ENCODE measurements at regions not wholly inside any gene's neighbourhood (a gene's known extent, or its start where the extent isn't known, plus 50 kb on each side); places are given as distances from the start of the nearest gene placed in this dataset.
"Not testable (repeated sequence)": the region's sequence is repeated elsewhere in the genome, so short reads cannot be mapped to it uniquely, and the experiment has no call there.

DNA sequence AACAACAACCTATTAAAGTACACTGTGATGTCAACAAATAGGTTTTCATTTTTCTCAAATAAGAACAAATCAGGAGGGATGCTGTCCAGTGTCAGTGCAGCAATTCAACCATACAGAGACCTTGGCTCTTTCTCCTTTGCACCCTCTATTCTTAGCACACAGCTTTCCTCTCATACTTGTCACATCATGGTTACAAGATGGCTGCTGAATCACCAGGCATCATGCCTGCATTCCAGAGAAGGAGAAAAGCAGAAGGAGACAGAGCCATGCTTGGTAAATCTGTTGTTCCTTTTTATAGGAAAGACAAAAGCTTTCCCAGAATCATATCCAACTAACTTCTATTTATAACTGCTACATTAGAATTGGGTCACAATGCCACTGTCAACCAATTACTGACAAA lies 124.7 kb upstream of the VLDLR start:
- DNase-seq (ENCODE audit: low spot score), result no peak

- DNase-seq (ENCODE audit: low spot score), result no peak
Measured at GRCh38 chr9:2497666-2498400, 123.8 kb upstream of the VLDLR start.

GRCh38 chr9:2502210-2502609 lies 119.4 kb upstream of the VLDLR start:
- DNase-seq (ENCODE audit: low spot score), result no peak

DNA sequence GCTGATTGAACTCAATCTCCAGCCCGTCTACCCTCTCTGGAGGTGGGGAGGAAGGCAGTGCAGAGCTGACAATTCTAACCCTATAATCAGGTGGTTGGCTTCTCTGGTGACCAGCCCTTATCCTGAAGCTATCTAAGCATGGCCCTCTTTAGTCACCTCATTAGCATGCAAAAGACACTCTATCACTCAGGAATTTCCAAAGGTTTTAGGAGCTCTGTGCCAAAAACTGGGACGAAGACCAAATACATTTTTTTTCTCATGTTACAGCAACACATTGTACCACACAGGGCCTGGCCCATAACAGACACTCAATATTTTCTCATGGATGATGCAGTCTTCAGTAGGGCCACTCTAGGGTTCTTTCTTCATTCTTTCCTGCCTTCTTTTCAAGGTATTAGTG lies 118.8 kb upstream of the VLDLR start:
- DNase-seq (ENCODE audit: low spot score), result no peak

GRCh38 chr9:2506321-2506720 lies 115.3 kb upstream of the VLDLR start:
- peak; percentile 74 for DNase-seq (ENCODE audit: low spot score)

GRCh38 chr9:2523591-2523990 lies 98.0 kb upstream of the VLDLR start:
- DNase-seq (ENCODE audit: low spot score), result no peak

- no peak for DNase-seq (ENCODE audit: low spot score)
Measured at GRCh38 chr9:2524601-2525000, 97.0 kb upstream of the VLDLR start.

DNA sequence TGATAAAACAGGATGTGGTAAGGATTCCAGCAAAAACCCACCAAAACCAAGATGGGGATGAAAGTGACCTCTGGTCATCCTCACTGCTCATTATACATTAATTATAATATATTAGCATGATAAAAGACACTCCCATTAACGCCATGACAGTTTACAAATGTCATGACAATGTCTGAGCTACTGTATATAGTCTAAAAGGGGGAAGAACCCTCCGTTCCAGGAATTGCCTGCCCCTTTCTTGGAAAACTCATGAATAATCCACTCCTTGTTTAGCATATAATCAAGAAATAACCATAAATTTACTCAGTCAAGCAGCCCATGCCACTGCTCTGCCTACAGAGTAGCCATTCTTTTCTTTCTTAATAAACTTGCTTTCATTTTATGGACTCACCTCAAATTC lies 96.4 kb upstream of the VLDLR start:
- no peak for DNase-seq (ENCODE audit: low spot score)

DNA sequence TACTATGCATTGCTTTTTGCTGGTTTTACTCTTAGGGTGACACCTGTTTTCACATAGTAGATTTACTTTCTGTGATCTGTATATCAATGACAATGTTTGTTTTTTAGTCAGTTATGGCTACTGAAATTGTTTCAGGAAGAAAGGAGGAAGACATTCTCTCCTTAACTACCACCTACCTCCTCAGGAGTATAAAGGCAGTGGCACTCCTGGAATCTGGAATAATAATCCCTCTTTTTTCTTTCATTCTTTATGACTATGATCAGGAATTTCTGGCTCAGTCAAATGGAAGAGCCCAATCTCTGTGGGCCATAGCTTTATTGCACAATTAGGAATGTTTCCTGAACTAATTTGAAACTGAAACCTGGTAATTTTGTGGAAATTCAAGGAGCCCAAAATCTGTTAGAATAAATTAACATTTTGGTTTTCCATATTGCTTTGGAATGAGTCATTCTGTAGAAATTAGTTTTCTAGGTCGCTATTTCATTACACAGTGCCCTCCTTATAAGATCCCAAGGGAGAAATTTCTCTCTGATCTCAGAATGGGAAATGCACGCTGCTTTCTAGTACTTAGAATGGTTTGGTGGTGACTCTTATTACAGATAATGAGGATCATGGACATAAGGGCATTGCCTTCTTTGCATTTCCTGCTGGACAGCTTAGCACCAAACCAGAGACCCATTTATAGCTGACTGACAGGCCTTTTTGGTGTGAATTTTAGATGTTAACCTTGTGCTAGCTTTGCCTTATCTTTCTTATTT lies 95.3 kb upstream of the VLDLR start:
- no peak for DNase-seq (ENCODE audit: low spot score)

- DNase-seq (ENCODE audit: low spot score), result no peak
Measured at GRCh38 chr9:2531481-2531880, 90.1 kb upstream of the VLDLR start.

DNA sequence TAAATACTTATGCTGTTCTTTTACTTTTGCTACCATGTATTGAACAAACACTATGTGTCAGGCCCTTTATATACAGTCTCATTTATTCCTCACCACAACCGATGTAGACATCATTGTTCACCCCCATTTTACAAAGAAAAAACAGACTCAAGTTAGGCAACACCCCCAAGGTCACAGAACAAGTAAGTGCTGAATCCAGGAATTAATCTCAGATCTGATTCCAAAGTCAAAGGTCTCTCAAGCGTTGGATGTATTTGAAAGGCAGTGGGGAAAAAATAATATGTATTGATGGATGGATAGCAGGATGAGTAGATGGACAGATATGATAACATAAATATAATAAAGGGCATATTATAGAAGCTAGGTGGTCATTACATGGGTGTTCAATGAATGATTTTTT lies 85.1 kb upstream of the VLDLR start:
- DNase-seq (ENCODE audit: low spot score), result no peak

- no peak for DNase-seq (ENCODE audit: low spot score)
Measured at GRCh38 chr9:2545881-2546490, 75.6 kb upstream of the VLDLR start.

- DNase-seq (ENCODE audit: low spot score), result not testable (repeated sequence)
Measured at GRCh38 chr9:2555899-2556600, 65.5 kb upstream of the VLDLR start.

- DNase-seq (ENCODE audit: low spot score), result no peak
Measured at GRCh38 chr9:2557693-2558092, 63.9 kb upstream of the VLDLR start.

- DNase-seq (ENCODE audit: low spot score), result no peak
Measured at GRCh38 chr9:2559192-2560152, 62.1 kb upstream of the VLDLR start.

- DNase-seq (ENCODE audit: low spot score), result no peak
Measured at GRCh38 chr9:2560180-2560579, 61.4 kb upstream of the VLDLR start.

GRCh38 chr9:2565676-2566340 lies 55.8 kb upstream of the VLDLR start:
- DNase-seq (ENCODE audit: low spot score), result peak; percentile 64

- no peak for DNase-seq (ENCODE audit: low spot score)
Measured at GRCh38 chr9:2567922-2568321, 53.7 kb upstream of the VLDLR start.

DNA sequence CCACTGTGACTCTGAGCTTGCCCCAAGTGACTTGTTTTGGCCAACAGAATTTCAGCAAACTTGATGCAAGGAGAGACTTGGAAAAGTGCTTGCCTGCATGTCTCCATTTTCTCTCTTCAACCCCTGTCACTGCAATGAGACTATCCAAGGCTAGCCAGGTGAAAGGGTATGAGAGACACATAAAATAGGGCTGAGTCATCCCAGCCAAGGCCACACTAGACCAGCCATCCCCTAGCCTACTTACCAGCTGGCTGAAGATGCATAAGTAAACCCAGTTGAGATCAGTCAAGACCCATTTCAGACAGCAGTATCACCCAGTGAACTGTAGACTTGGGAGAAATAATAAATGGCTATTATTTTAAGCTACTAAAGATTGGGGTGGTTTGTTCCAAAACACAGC lies 52.9 kb upstream of the VLDLR start:
- DNase-seq (ENCODE audit: low spot score), result no peak

GRCh38 chr9:2570615-2571479 lies 50.7 kb upstream of the VLDLR start:
- peak; percentile 28 for DNase-seq (ENCODE audit: low spot score)
